ENCODE measurements at regions not wholly inside any gene's neighbourhood (a gene's known extent, or its start where the extent isn't known, plus 50 kb on each side); places are given as distances from the start of the nearest gene placed in this dataset.

DNA sequence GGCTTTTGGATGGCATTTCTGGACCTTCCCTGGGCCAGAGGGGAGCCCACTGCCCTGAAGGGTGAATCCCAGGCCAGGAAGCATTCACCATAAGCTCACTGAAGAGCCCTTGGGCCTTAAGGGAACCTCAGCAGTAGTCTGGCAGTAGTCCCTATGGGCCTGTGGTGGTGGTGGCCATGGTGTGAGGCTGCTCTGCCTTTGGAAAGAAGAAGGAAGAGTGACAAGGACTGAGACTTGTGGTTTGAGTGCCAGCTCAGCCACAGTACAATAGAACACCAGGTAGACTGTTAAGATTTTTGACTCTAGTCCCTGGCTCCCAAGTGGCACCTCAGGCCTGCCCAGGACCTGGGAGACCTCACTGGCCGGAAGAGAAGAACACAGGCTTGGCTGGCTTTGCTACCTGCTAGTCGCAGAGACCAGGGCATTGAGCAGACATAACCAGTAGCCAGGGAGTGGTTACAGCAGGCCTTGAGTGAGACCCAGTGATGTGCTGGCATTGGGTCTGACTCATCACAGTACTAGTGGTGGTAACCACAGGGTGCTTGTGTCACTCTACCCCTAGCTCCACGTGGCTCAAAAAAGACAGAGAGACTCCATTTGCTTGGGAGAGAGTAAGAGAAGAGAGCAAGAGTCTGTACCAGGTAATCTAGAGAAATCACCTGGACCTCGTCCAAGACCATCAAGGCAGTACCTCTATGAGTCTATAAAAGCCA, 259.8 kb upstream of the BLID start:
- Histone ChIP-seq H3K36me3 (ENCODE audit: insufficient read depth, low read length) (no peaks in the 10 kb centered on the region), H3K4me1 (ENCODE audit: insufficient read depth, low read length) (no peaks in the 10 kb centered on the region), H3K9me3 (ENCODE audit: insufficient read depth, low read length, severe bottlenecking) (no peaks in the 10 kb centered on the region), H4K20me1 (ENCODE audit: insufficient read depth, low read length) (no peaks in the 10 kb centered on the region), H3K27me3 (ENCODE audit: insufficient read depth, low read length, poor library complexity) (peaks cover 4% of the 10 kb centered on the region), H3K4me3 (ENCODE audit: low read depth in 1 of 2, low read length in 2 of 2) (no peak overlapping the region), H3K9ac (ENCODE audit: low read depth, low read length) (no peak overlapping the region), H3K4me2 (ENCODE audit: insufficient read depth, low read length) (no peak overlapping the region), H3K27ac (ENCODE audit: low read length) (no peak overlapping the region), H2AFZ (ENCODE audit: low read depth, low read length) (no peak overlapping the region), H3K79me2 (ENCODE audit: insufficient read depth, low read length) (no peaks in the 10 kb centered on the region)
- DNase-seq: no peak
- TF ChIP-seq, protein P1, sequence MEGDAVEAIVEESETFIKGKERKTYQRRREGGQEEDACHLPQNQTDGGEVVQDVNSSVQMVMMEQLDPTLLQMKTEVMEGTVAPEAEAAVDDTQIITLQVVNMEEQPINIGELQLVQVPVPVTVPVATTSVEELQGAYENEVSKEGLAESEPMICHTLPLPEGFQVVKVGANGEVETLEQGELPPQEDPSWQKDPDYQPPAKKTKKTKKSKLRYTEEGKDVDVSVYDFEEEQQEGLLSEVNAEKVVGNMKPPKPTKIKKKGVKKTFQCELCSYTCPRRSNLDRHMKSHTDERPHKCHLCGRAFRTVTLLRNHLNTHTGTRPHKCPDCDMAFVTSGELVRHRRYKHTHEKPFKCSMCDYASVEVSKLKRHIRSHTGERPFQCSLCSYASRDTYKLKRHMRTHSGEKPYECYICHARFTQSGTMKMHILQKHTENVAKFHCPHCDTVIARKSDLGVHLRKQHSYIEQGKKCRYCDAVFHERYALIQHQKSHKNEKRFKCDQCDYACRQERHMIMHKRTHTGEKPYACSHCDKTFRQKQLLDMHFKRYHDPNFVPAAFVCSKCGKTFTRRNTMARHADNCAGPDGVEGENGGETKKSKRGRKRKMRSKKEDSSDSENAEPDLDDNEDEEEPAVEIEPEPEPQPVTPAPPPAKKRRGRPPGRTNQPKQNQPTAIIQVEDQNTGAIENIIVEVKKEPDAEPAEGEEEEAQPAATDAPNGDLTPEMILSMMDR (IDR thresholded peaks at IDR 0.05; ENCODE audit: borderline replicate concordance, extremely low read depth, low read length, poor library complexity, severe bottlenecking): no peak
- TF ChIP-seq EZH2 (IDR thresholded peaks at IDR 0.05; ENCODE audit: borderline replicate concordance, low read depth, low read length, severe bottlenecking): no peak
- no peak for ATAC-seq (ENCODE audit: insufficient read depth, low read depth)

DNA sequence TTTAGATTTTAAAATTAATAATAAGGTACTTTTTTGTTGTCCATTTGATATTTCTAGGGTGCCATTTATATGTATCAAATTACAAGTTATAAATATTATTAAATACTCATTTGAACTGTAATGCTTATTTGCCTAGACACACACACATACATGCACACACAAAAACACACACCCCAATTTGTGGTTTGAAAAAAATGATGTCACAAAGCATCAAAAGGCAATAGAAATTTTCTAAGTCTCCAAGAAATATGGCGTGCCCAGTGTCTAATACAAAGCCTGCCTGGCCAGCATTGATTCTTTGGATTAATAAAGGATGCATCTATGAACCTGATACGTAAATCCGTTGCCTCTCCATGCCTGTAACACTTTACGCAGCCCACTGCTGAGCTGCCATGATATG, 252.8 kb upstream of the BLID start:
- no peak overlapping the region for H3K4me2 ChIP-seq (ENCODE audit: insufficient read depth, low read length)
- TF ChIP-seq EZH2 (IDR thresholded peaks at IDR 0.05; ENCODE audit: borderline replicate concordance, low read depth, low read length, severe bottlenecking): no peak
- no peak overlapping the region for H3K9ac ChIP-seq (ENCODE audit: low read depth, low read length)
- no peak for DNase-seq
- no peaks in the 10 kb centered on the region for H3K79me2 ChIP-seq (ENCODE audit: insufficient read depth, low read length)
- no peaks in the 10 kb centered on the region for H3K9me3 ChIP-seq (ENCODE audit: insufficient read depth, low read length, severe bottlenecking)
- no peaks in the 10 kb centered on the region for H3K36me3 ChIP-seq (ENCODE audit: insufficient read depth, low read length)
- H3K27ac ChIP-seq (ENCODE audit: low read length): no peak overlapping the region
- no peaks in the 10 kb centered on the region for H3K4me1 ChIP-seq (ENCODE audit: insufficient read depth, low read length)
- H3K27me3 ChIP-seq (ENCODE audit: insufficient read depth, low read length, poor library complexity): peaks cover under 1% of the 10 kb centered on the region
- no peak overlapping the region for H3K4me3 ChIP-seq (ENCODE audit: low read depth in 1 of 2, low read length in 2 of 2)
- no peak for ATAC-seq (ENCODE audit: insufficient read depth, low read depth)
- no peaks in the 10 kb centered on the region for H4K20me1 ChIP-seq (ENCODE audit: insufficient read depth, low read length)
- no peak overlapping the region for H2AFZ ChIP-seq (ENCODE audit: low read depth, low read length)

DNA sequence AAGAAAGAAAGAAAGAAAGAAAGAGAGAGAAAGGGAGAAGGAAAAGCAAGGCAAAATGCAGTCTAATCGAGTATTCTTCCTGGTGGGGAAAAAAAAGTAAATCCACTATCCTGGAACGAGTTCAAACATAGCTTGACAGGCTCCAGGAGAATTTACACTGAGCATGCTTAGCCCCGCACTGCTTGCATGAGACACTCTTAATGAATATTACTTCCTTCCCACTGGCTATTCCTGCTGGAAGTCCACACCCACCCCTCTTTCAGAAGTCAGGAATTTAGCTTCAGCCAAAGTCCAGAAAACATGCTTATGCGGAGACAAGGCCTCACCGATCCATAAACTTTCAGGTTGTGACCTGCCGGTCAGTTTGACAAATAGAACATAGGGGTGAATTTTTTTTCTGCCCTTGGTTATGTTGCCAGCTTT, 251.8 kb upstream of the BLID start:
- Histone ChIP-seq H4K20me1 (ENCODE audit: insufficient read depth, low read length) (no peaks in the 10 kb centered on the region), H3K9ac (ENCODE audit: low read depth, low read length) (no peak overlapping the region), H3K4me3 (ENCODE audit: low read depth in 1 of 2, low read length in 2 of 2) (no peak overlapping the region), H3K9me3 (ENCODE audit: insufficient read depth, low read length, severe bottlenecking) (no peaks in the 10 kb centered on the region), H3K4me2 (ENCODE audit: insufficient read depth, low read length) (no peak overlapping the region), H3K79me2 (ENCODE audit: insufficient read depth, low read length) (no peaks in the 10 kb centered on the region), H3K4me1 (ENCODE audit: insufficient read depth, low read length) (no peaks in the 10 kb centered on the region), H3K36me3 (ENCODE audit: insufficient read depth, low read length) (no peaks in the 10 kb centered on the region), H3K27ac (ENCODE audit: low read length) (no peak overlapping the region), H3K27me3 (ENCODE audit: insufficient read depth, low read length, poor library complexity) (no peaks in the 10 kb centered on the region), H2AFZ (ENCODE audit: low read depth, low read length) (no peak overlapping the region)
- TF ChIP-seq EZH2 (IDR thresholded peaks at IDR 0.05; ENCODE audit: borderline replicate concordance, low read depth, low read length, severe bottlenecking): no peak
- TF ChIP-seq, protein P1 (IDR thresholded peaks at IDR 0.05; ENCODE audit: borderline replicate concordance, extremely low read depth, low read length, poor library complexity, severe bottlenecking): no peak
- DNase-seq (no peak), ATAC-seq (ENCODE audit: insufficient read depth, low read depth) (no peak)

DNA sequence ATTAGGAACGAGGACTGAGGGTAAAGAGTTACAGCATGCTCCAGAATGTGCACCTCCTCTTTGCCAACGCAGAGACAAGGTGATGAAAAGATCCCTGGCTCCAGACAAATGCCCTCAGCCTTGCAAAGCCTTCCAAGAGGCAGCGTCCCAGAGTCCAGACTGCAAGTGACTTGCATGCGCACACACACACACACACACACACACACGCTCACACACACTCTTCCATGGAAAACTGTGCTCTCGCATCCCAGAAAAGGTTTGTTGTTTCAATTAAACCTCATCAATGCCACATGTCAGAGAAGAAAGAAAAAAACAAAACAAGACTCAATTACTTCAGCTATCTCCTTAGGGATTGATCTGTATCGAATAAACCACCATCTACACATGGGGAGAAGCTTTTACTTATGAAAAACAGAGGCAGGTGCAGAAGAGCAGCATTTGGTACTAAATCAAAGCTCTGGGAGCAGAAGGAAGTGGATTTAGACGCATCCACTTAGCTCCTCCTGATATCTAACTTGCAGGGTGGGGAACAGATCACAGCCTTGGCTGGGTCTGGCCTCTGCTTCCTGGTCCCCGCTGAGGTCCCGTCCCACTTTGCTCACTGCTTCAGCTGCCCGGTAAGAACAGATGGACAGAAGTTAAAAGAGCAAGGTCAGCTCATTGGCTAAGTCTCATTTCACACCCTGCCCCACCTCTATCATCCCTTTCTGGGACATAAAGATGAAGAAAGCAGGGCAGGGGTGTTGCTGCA, 249.8 kb upstream of the BLID start:
- H3K9ac ChIP-seq (ENCODE audit: low read depth, low read length): no peak overlapping the region
- no peak overlapping the region for H2AFZ ChIP-seq (ENCODE audit: low read depth, low read length)
- no peak overlapping the region for H3K4me3 ChIP-seq (ENCODE audit: low read depth in 1 of 2, low read length in 2 of 2)
- DNase-seq (no peak), ATAC-seq (ENCODE audit: insufficient read depth, low read depth) (no peak)
- no peaks in the 10 kb centered on the region for H3K4me1 ChIP-seq (ENCODE audit: insufficient read depth, low read length)
- H3K27me3 ChIP-seq (ENCODE audit: insufficient read depth, low read length, poor library complexity): no peaks in the 10 kb centered on the region
- no peaks in the 10 kb centered on the region for H3K79me2 ChIP-seq (ENCODE audit: insufficient read depth, low read length)
- no peaks in the 10 kb centered on the region for H3K36me3 ChIP-seq (ENCODE audit: insufficient read depth, low read length)
- TF ChIP-seq, protein P1 (IDR thresholded peaks at IDR 0.05; ENCODE audit: borderline replicate concordance, extremely low read depth, low read length, poor library complexity, severe bottlenecking): no peak
- TF ChIP-seq EZH2 (IDR thresholded peaks at IDR 0.05; ENCODE audit: borderline replicate concordance, low read depth, low read length, severe bottlenecking): no peak
- H4K20me1 ChIP-seq (ENCODE audit: insufficient read depth, low read length): no peaks in the 10 kb centered on the region
- no peak overlapping the region for H3K27ac ChIP-seq (ENCODE audit: low read length)
- H3K4me2 ChIP-seq (ENCODE audit: insufficient read depth, low read length): no peak overlapping the region
- no peaks in the 10 kb centered on the region for H3K9me3 ChIP-seq (ENCODE audit: insufficient read depth, low read length, severe bottlenecking)
